ENCODE measurements at regions not wholly inside any gene's neighbourhood (a gene's known extent, or its start where the extent isn't known, plus 50 kb on each side); places are given as distances from the start of the nearest gene placed in this dataset.

GRCh38 chr5:68440245-68440644 lies 224.7 kb downstream of the PIK3R1 start:
- H3K4me3 ChIP-seq (replicated peaks in 1 of 3; ENCODE audit: insufficient read depth in 1 of 3, low read depth in 2 of 3, low read length in 3 of 3), result no peak overlapping the region
- TF ChIP-seq ZNF512 (CRISPR knock-in tag; IDR thresholded peaks at IDR 0.05) (no peak), POLR2AphosphoS2 (IDR thresholded peaks at IDR 0.05; ENCODE audit: low read depth, low read length) (no peak), ZNF530 (CRISPR knock-in tag; IDR thresholded peaks at IDR 0.05; ENCODE audit: low read depth) (no peak), ZBTB20 (CRISPR knock-in tag; IDR thresholded peaks at IDR 0.05; ENCODE audit: borderline replicate concordance, low read depth) (no peak), SAP130 (CRISPR knock-in tag; IDR thresholded peaks at IDR 0.05; ENCODE audit: low read depth) (no peak), CSRNP2 (CRISPR knock-in tag; conservative IDR thresholded peaks at IDR 0.05; ENCODE audit: low read depth) (no peak), MAFK (conservative IDR thresholded peaks at IDR 0.05 in 1 of 2, IDR thresholded peaks at IDR 0.05 in 1 of 2; ENCODE audit: low read length in 2 of 2) (no peak), ZSCAN31 (CRISPR knock-in tag; IDR thresholded peaks at IDR 0.05; ENCODE audit: low read depth) (no peak), ZNF432 (CRISPR knock-in tag; IDR thresholded peaks at IDR 0.05; ENCODE audit: borderline replicate concordance) (no peak), KDM3A (CRISPR knock-in tag; IDR thresholded peaks at IDR 0.05; ENCODE audit: low read depth) (no peak), ZNF512B (CRISPR knock-in tag; IDR thresholded peaks at IDR 0.05; ENCODE audit: borderline replicate concordance) (no peak), MATR3 (CRISPR knock-in tag; IDR thresholded peaks at IDR 0.05) (no peak), KMT2B (CRISPR knock-in tag; IDR thresholded peaks at IDR 0.05) (no peak)
- no peak overlapping the region for H3K4me2 ChIP-seq (ENCODE audit: low read depth, low read length)
- no peaks in the 10 kb centered on the region; a peak in 3 of 5 replicates for H3K27me3 ChIP-seq (ENCODE audit: control insufficient read depth in 1 of 2, insufficient read depth in 2 of 2, low read length in 2 of 2)
- no peaks in the 10 kb centered on the region for H3K9me3 ChIP-seq (ENCODE audit: low read length)
- POLR2A ChIA-PET, result no interaction called here
- no peak overlapping the region for H3K27ac ChIP-seq (ENCODE audit: extremely low read length, insufficient read depth, low read length)
- 23% methylated on average over 2 of the region's 2 CpGs for WGBS (ENCODE audit: low lambda C conversion rate)
- no peaks in the 10 kb centered on the region for H4K20me1 ChIP-seq (ENCODE audit: insufficient read depth, low read length)
- in situ Hi-C loops (cut with HindIII; ENCODE audit: extremely low pct_ligation_motif_present, low pct_unique_long_range_greater_than_20kb), result no loop called here
- CTCF ChIA-PET (ENCODE audit: low intra/inter-chr PET ratio, low total read pairs), result no interaction called here
- no peak overlapping the region for H3K9ac ChIP-seq (ENCODE audit: insufficient read depth, low read depth, low read length)
- intact Hi-C loops (cut with micrococcal nuclease; ENCODE audit: unreplicated experiment), result no loop called here
- H3K36me3 ChIP-seq (replicated peaks in 1 of 2; ENCODE audit: control insufficient read depth in 1 of 2, insufficient read depth in 2 of 2, low read length in 2 of 2), result no peaks in the 10 kb centered on the region
- no peaks in the 10 kb centered on the region for H3K79me2 ChIP-seq (ENCODE audit: insufficient read depth, low read length)
- DNase-seq (ENCODE audit: low spot score) (no peak), ATAC-seq (no peak), FAIRE-seq (no peak)
- no peaks in the 10 kb centered on the region for H3K4me1 ChIP-seq (ENCODE audit: insufficient read depth, low read length)
- no peak overlapping the region for H2AFZ ChIP-seq (ENCODE audit: low read length)
- BruUV-seq (replicated peaks), result no TSS peak

Data from HepG2 (cell line).